HCT116 (cell line): ENCODE measurements at regions not wholly inside any gene's neighbourhood (a gene's known extent, or its start where the extent isn't known, plus 50 kb on each side); places are given as distances from the start of the nearest gene placed in this dataset.

Experiments used
- ATAC-seq: fragments of 200-7000 bp; cut with Tn5 transposase; 2 replicates; pipeline ENCODE4 v1.9.1; 2020; ENCODE audit warnings: mild to moderate bottlenecking, moderate library complexity
- BruUV-seq: library from RNA; stranded (reverse); fragments of 400-500 nt; replicated peaks from 2 replicates; lab custom pipeline; 2021; lab: Mats Ljungman, UMichigan
- CTCF ChIA-PET: fragments of 300-600 bp; sonication (Branson Sonifier 250); formaldehyde crosslinking; loops from one replicate; lab custom pipeline; 2021; ENCODE audit warnings: antibody characterized with exemption; lab: Charles Lee
- POLR2A ChIA-PET: fragments of 300-600, 350-600 bp; sonication (Branson Sonifier 250); formaldehyde crosslinking; loops from one replicate; lab custom pipeline; 2021; ENCODE audit warnings: antibody characterized with exemption; lab: Charles Lee
- RAD21 ChIA-PET, 2 experiments: fragments of 300-600 bp; sonication (Branson Sonifier 250); formaldehyde crosslinking; loops; one replicate each; lab custom pipeline; 2023; ENCODE audit warnings: low total read pairs in 2 of 2; ENCODE audit not compliant: uncharacterized antibody in 2 of 2, unreplicated experiment in 2 of 2, low non-redundant PET in 1 of 2; lab: Charles Lee
- DNase-seq: peaks from one replicate; pipeline ENCODE4 v3.0.0-alpha.2; 2010; ENCODE audit warnings: low read depth, low spot score
- H2AFZ ChIP-seq: fragments of 200-600 bp; shearing (Covaris generic), sonication (generic); 2 replicates; pipeline ENCODE4 v1.6.1; 2017; ENCODE audit warnings: low read depth, mixed run types, mixed read lengths, antibody characterized with exemption, low read length; ENCODE audit not compliant: poor library complexity, severe bottlenecking
- H3K27ac ChIP-seq: 2 replicates; pipeline ENCODE4 v1.5.1; 2012; ENCODE audit warnings: low read depth, low read length
- H3K27me3 ChIP-seq: fragments of 200-600 bp; sonication (generic); 2 replicates; pipeline ENCODE4 v1.6.1; 2016; ENCODE audit warnings: mixed run types, low read length, mixed read lengths; ENCODE audit not compliant: insufficient read depth
- H3K36me3 ChIP-seq, 2 experiments: fragments of 200-500 bp in 1 of 2; fragments of 200-600 bp in 1 of 2; sonication (Bioruptor generic) in 1 of 2; sonication (generic) in 1 of 2; 2 replicates each; pipeline versions ENCODE4 v1.5.1 to v1.6.1; 2014 to 2016; ENCODE audit warnings: low read length in 2 of 2, inconsistent platforms in 1 of 2, mixed read lengths in 1 of 2, mixed run types in 1 of 2; ENCODE audit not compliant: insufficient read depth in 2 of 2, control insufficient read depth in 1 of 2
- H3K4me1 ChIP-seq, 2 experiments: fragments of 200-600 bp in 1 of 2; sonication (generic) in 1 of 2; 2 replicates each; pipeline versions ENCODE4 v1.5.1 to v1.6.1; 2012 to 2017; ENCODE audit warnings: low read length in 2 of 2, inconsistent platforms in 1 of 2, mild to moderate bottlenecking in 1 of 2, mixed read lengths in 1 of 2, mixed run types in 1 of 2, moderate library complexity in 1 of 2; ENCODE audit not compliant: insufficient read depth in 2 of 2, control insufficient read depth in 1 of 2
- H3K4me2 ChIP-seq: fragments of 200-600 bp; sonication (generic); 2 replicates; pipeline ENCODE4 v1.6.1; 2017; ENCODE audit warnings: mixed run types, low read length, mixed read lengths
- H3K4me3 ChIP-seq, 2 experiments: fragments of 200-600 bp in 1 of 2; sonication (generic) in 1 of 2; replicated peaks in 1 of 2; 2 replicates each; pipeline ENCODE4 v1.5.1; 2011 to 2016; ENCODE audit warnings: low read length in 2 of 2, control low read depth in 1 of 2, low read depth in 1 of 2, mild to moderate bottlenecking in 1 of 2, mixed read lengths in 1 of 2, mixed run types in 1 of 2
- H3K79me2 ChIP-seq: fragments of 200-600 bp; sonication (generic); 2 replicates; pipeline ENCODE4 v1.6.1; 2017; ENCODE audit warnings: mild to moderate bottlenecking, mixed run types, low read length, moderate library complexity, mixed read lengths; ENCODE audit not compliant: insufficient read depth
- H3K9ac ChIP-seq: fragments of 200-600 bp; sonication (generic); 2 replicates; pipeline ENCODE4 v1.6.1; 2016; ENCODE audit warnings: low read length, mixed read lengths
- H3K9me2 ChIP-seq: fragments of 200-600 bp; sonication (generic), shearing (Covaris generic); 2 replicates; pipeline ENCODE4 v1.6.1; 2017; ENCODE audit warnings: mixed run types, mild to moderate bottlenecking, moderate library complexity; ENCODE audit not compliant: insufficient read depth
- H3K9me3 ChIP-seq, 2 experiments: fragments of 200-500 bp in 1 of 2; fragments of 200-600 bp in 1 of 2; sonication (Bioruptor generic) in 1 of 2; sonication (generic) in 1 of 2; 2 replicates each; pipeline ENCODE4 v1.6.1; 2014 to 2017; ENCODE audit warnings: low read length in 2 of 2, mixed read lengths in 2 of 2, inconsistent platforms in 1 of 2, low read depth in 1 of 2, mild to moderate bottlenecking in 1 of 2, mixed run types in 1 of 2, moderate library complexity in 1 of 2; ENCODE audit not compliant: control insufficient read depth in 1 of 2, insufficient read depth in 1 of 2
- H4K20me1 ChIP-seq: fragments of 200-600 bp; sonication (generic), shearing (Covaris generic); 2 replicates; pipeline ENCODE4 v1.6.1; 2017; ENCODE audit warnings: mixed run types, mild to moderate bottlenecking, moderate library complexity; ENCODE audit not compliant: insufficient read depth
- CEBPB ChIP-seq: IDR thresholded peaks from 2 replicates; pipeline ENCODE4 v1.6.1; 2012; ENCODE audit warnings: low read depth
- EZH2 ChIP-seq: fragments of 200-600 bp; sonication (generic); IDR thresholded peaks from 2 replicates; pipeline ENCODE4 v1.6.1; 2017; ENCODE audit warnings: antibody characterized with exemption, mixed run types
- FOSL1 ChIP-seq: IDR thresholded peaks from 2 replicates; pipeline ENCODE4 v1.6.1; 2012; ENCODE audit warnings: low read depth
- JUND ChIP-seq: IDR thresholded peaks from 2 replicates; pipeline ENCODE4 v1.6.1; 2012
- POLR2A ChIP-seq: IDR thresholded peaks from 2 replicates; pipeline ENCODE4 v1.7.0; 2011; ENCODE audit warnings: borderline replicate concordance; ENCODE audit not compliant: insufficient read depth, insufficient read length; ENCODE audit errors: extremely low read depth
- RAD21 ChIP-seq: IDR thresholded peaks from 2 replicates; pipeline ENCODE4 v1.6.1; 2012; ENCODE audit warnings: low read depth, mild to moderate bottlenecking
- REST ChIP-seq: IDR thresholded peaks from 2 replicates; pipeline ENCODE4 v1.6.1; 2012; ENCODE audit warnings: low read depth
- SIN3A ChIP-seq: IDR thresholded peaks from 2 replicates; pipeline ENCODE4 v1.6.1; 2012; ENCODE audit warnings: low read depth
- SP1 ChIP-seq: IDR thresholded peaks from 2 replicates; pipeline ENCODE4 v1.6.1; 2012; ENCODE audit warnings: low read depth
- SRF ChIP-seq: IDR thresholded peaks from 2 replicates; pipeline ENCODE4 v1.6.1; 2012; ENCODE audit warnings: low read depth
- TCF7L2 ChIP-seq: IDR thresholded peaks from 2 replicates; pipeline ENCODE4 v1.7.0; 2011; ENCODE audit warnings: borderline replicate concordance, inconsistent platforms; ENCODE audit not compliant: insufficient read depth, insufficient read length; ENCODE audit errors: extremely low read depth
- YY1 ChIP-seq: IDR thresholded peaks from 2 replicates; pipeline ENCODE4 v1.6.1; 2011; ENCODE audit warnings: low read length, low read depth, moderate library complexity, mild to moderate bottlenecking; ENCODE audit not compliant: insufficient replicate concordance; ENCODE audit errors: extremely low read depth
- ZFX ChIP-seq: fragments of 450-650 bp; IDR thresholded peaks from 2 replicates; pipeline ENCODE4 v1.6.1; 2017
- intact Hi-C: fragments of 100-400 bp; cut with micrococcal nuclease; formaldehyde crosslinking; loops from 2 replicates; pipeline ENCODE4 v1.10.0; 2022
- TF ChIP-seq, protein P1 (sequence below), 3 experiments: fragments of 200-600 bp in 1 of 3; sonication (generic) in 1 of 3; IDR thresholded peaks in 2 of 3; conservative IDR thresholded peaks in 1 of 3; 2 replicates each; pipeline ENCODE4 v1.5.1; 2012 to 2017; ENCODE audit warnings: low read depth in 2 of 3, low read length in 2 of 3, antibody characterized with exemption in 1 of 3, borderline replicate concordance in 1 of 3, control low read depth in 1 of 3, mild to moderate bottlenecking in 1 of 3, mixed read lengths in 1 of 3, mixed run types in 1 of 3, moderate library complexity in 1 of 3; ENCODE audit not compliant: insufficient read depth in 1 of 3
- TF ChIP-seq, protein P2 (sequence below): IDR thresholded peaks from 2 replicates; pipeline ENCODE4 v1.6.1; 2012

DNA sequence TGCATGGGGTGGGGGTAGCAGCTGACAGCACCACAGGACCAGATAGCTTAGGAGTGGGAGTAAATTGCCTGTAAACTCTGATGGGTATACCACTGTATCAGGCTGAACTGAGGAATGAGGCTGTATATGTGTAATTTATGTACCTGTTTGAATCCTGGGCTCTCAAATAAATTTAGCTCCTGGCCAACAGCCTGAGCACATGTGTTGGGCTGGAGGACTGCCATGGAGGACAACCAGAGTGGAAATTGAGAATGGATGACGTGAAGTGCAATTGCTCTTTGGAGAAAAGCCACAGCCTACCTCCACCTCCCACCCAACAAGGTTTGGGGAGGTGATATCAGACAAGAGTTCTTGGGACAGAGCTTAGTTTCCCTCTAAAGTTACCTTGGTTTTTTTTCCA lies 328.6 kb upstream of the PROK2 start:
- no peaks in the 10 kb centered on the region for H4K20me1 ChIP-seq
- no peaks in the 10 kb centered on the region for H3K9me2 ChIP-seq
- no peak overlapping the region for H3K9ac ChIP-seq
- H3K36me3 ChIP-seq, result no peaks in the 10 kb centered on the region
- no peak overlapping the region for H3K4me2 ChIP-seq
- no peak overlapping the region for H2AFZ ChIP-seq
- H3K27ac ChIP-seq, result no peak overlapping the region
- no peaks in the 10 kb centered on the region for H3K4me1 ChIP-seq
- no peak for ATAC-seq
- intact Hi-C loops, result no loop called here
- TF ChIP-seq SRF (no peak), SP1 (no peak), JUND (no peak), EZH2 (no peak), TCF7L2 (no peak)
- TF ChIP-seq, protein P1, sequence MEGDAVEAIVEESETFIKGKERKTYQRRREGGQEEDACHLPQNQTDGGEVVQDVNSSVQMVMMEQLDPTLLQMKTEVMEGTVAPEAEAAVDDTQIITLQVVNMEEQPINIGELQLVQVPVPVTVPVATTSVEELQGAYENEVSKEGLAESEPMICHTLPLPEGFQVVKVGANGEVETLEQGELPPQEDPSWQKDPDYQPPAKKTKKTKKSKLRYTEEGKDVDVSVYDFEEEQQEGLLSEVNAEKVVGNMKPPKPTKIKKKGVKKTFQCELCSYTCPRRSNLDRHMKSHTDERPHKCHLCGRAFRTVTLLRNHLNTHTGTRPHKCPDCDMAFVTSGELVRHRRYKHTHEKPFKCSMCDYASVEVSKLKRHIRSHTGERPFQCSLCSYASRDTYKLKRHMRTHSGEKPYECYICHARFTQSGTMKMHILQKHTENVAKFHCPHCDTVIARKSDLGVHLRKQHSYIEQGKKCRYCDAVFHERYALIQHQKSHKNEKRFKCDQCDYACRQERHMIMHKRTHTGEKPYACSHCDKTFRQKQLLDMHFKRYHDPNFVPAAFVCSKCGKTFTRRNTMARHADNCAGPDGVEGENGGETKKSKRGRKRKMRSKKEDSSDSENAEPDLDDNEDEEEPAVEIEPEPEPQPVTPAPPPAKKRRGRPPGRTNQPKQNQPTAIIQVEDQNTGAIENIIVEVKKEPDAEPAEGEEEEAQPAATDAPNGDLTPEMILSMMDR (IDR thresholded peaks at IDR 0.05 in 2 of 3, conservative IDR thresholded peaks at IDR 0.05 in 1 of 3; ENCODE audit: borderline replicate concordance in 1 of 3, insufficient read depth in 1 of 3, low read depth in 2 of 3, low read length in 2 of 3), result no peak
- DNase-seq, result no peak
- ChIA-PET CTCF (no interaction called here), RAD21 (no interaction called here), POLR2A (no interaction called here)
- H3K9me3 ChIP-seq, result no peaks in the 10 kb centered on the region
- no TSS peak for BruUV-seq
- no peak overlapping the region for H3K4me3 ChIP-seq
- 0 out of 2 replicates have a peak, but pooled peaks cover 11% of the 10 kb centered on the region for H3K27me3 ChIP-seq
- no peaks in the 10 kb centered on the region for H3K79me2 ChIP-seq

DNA sequence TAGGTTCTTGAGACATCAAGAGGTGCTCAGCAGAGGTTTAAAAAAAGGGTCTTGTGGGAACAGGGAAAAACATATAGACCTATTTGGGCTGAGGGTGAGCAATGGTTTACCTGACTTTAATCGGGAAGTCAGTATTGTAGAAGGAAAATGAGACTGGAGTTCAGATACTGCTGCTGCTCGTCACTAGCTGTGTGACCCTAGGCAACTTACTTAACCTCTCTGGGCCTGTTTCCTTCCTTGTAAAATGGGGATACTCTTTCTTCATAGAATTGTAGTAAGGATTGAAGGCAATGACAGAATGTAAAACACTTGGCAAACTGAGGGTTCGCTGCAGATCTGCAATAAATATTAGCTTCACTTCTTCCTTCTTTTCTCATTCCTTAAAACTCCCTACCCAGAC lies 327.5 kb upstream of the PROK2 start:
- ChIA-PET POLR2A (no interaction called here), CTCF (no interaction called here), RAD21 (no interaction called here)
- no peaks in the 10 kb centered on the region for H3K4me1 ChIP-seq
- H3K36me3 ChIP-seq, result no peaks in the 10 kb centered on the region
- BruUV-seq, result no TSS peak
- no peak for DNase-seq
- H3K9ac ChIP-seq, result no peak overlapping the region
- intact Hi-C loops, result no loop called here
- no peaks in the 10 kb centered on the region for H4K20me1 ChIP-seq
- ATAC-seq, result no peak
- 0 out of 2 replicates have a peak, but pooled peaks cover 11% of the 10 kb centered on the region for H3K27me3 ChIP-seq
- H3K4me3 ChIP-seq, result no peak overlapping the region
- no peaks in the 10 kb centered on the region for H3K9me2 ChIP-seq
- no peaks in the 10 kb centered on the region for H3K79me2 ChIP-seq
- H3K4me2 ChIP-seq, result no peak overlapping the region
- H3K9me3 ChIP-seq, result no peaks in the 10 kb centered on the region
- no peak overlapping the region for H2AFZ ChIP-seq
- no peak overlapping the region for H3K27ac ChIP-seq
- no peak for TF ChIP-seq TCF7L2
- no peak for TF ChIP-seq CEBPB
- TF ChIP-seq FOSL1, result no peak
- TF ChIP-seq REST, result no peak
- TF ChIP-seq EZH2, result no peak
- TF ChIP-seq RAD21, result no peak
- TF ChIP-seq POLR2A, result no peak
- TF ChIP-seq YY1, result no peak
- TF ChIP-seq SIN3A, result no peak
- no peak for TF ChIP-seq ZFX
- TF ChIP-seq, protein P2, sequence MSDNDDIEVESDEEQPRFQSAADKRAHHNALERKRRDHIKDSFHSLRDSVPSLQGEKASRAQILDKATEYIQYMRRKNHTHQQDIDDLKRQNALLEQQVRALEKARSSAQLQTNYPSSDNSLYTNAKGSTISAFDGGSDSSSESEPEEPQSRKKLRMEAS, result no peak
